K562 (cell line): ENCODE measurements at regions not wholly inside any gene's neighbourhood (a gene's known extent, or its start where the extent isn't known, plus 50 kb on each side); places are given as distances from the start of the nearest gene placed in this dataset.

Source experiments
- ATAC-seq: fragments of 200-7000 bp; cut with Tn5 transposase; 3 replicates; pipeline ENCODE4 v1.9.1; 2020; ENCODE audit warnings: moderate library complexity
- BruUV-seq: library from RNA; stranded (reverse); fragments of 400-500 nt; replicated peaks from 2 replicates; lab custom pipeline; 2021; lab: Mats Ljungman, UMichigan
- CTCF ChIA-PET: fragments of 300-600 bp; formaldehyde crosslinking; extraction: SDS; loops from one replicate; lab custom pipeline; 2021; ENCODE audit warnings: low intra/inter-chr PET ratio; lab: Yijun Ruan, JAX
- POLR2A ChIA-PET: fragments of 300-600, 350-650 bp; sonication (Branson Sonifier 250); formaldehyde crosslinking; extraction: SDS; loops from one replicate; lab custom pipeline; 2021; ENCODE audit warnings: antibody characterized with exemption, inconsistent platforms; lab: Yijun Ruan, JAX
- DNase-seq, 4 experiments: peaks; one replicate each; pipeline versions ENCODE4 v3.0.0 to v3.0.0-alpha.2; 2011 to 2018; ENCODE audit warnings: low spot score in 3 of 4, mixed read lengths in 3 of 4; ENCODE audit errors: extremely low read depth in 1 of 4
- FAIRE-seq: peaks from 2 replicates; lab custom pipeline; 2011; peaks lifted over from hg19 to GRCh38; lab: Jason Lieb, UNC
- H2AFZ ChIP-seq: 2 replicates; pipeline ENCODE4 v1.6.0; 2011; ENCODE audit warnings: low read depth, low read length, control low read depth, inconsistent platforms
- H3K27ac ChIP-seq: fragments of 200-600 bp; 3 replicates; pipeline ENCODE4 v1.8.0; 2011; ENCODE audit warnings: low read depth, mild to moderate bottlenecking, control low read depth, inconsistent platforms, low read length, moderate library complexity, mixed read lengths; ENCODE audit errors: extremely low read depth
- H3K27me3 ChIP-seq, 2 experiments: fragments of 300-600 bp in 1 of 2; 2 replicates in 1 of 2; 3 replicates in 1 of 2; pipeline versions ENCODE4 v1.6.0 to v1.8.0; 2011; ENCODE audit warnings: inconsistent platforms in 2 of 2, low read length in 2 of 2, mild to moderate bottlenecking in 1 of 2, mixed read lengths in 1 of 2, moderate library complexity in 1 of 2; ENCODE audit not compliant: control insufficient read depth in 2 of 2, insufficient read depth in 2 of 2
- H3K36me3 ChIP-seq: fragments of 300-600 bp; 3 replicates; pipeline ENCODE4 v1.8.0; 2011; ENCODE audit warnings: mild to moderate bottlenecking, low read length, inconsistent platforms; ENCODE audit not compliant: control insufficient read depth, insufficient read depth
- H3K4me1 ChIP-seq, 2 experiments: fragments of 200-600 bp in 1 of 2; replicated peaks in 1 of 2; 2 replicates in 1 of 2; 3 replicates in 1 of 2; pipeline versions ENCODE4 v1.5.1 to v1.8.0; 2011; ENCODE audit warnings: inconsistent platforms in 2 of 2, low read length in 2 of 2, mild to moderate bottlenecking in 1 of 2, mixed read lengths in 1 of 2, moderate library complexity in 1 of 2; ENCODE audit not compliant: control insufficient read depth in 2 of 2, insufficient read depth in 2 of 2
- H3K4me2 ChIP-seq: 2 replicates; pipeline ENCODE4 v1.6.1; 2011; ENCODE audit warnings: low read length, control low read depth, inconsistent platforms, mixed read lengths; ENCODE audit not compliant: insufficient read depth
- H3K4me3 ChIP-seq: fragments of 200-600 bp; sonication (generic), shearing (Covaris generic); 2 replicates; pipeline ENCODE4 v1.5.1; 2016; ENCODE audit warnings: control low read depth, inconsistent platforms
- H3K79me2 ChIP-seq: fragments of 200-600 bp; 3 replicates; pipeline ENCODE4 v1.8.0; 2011; ENCODE audit warnings: low read length, inconsistent platforms; ENCODE audit not compliant: control insufficient read depth, insufficient read depth
- H3K9ac ChIP-seq, 2 experiments: 2 replicates each; pipeline versions ENCODE4 v1.6.0 to v1.6.1; 2011; ENCODE audit warnings: low read depth in 2 of 2, low read length in 2 of 2, control low read depth in 1 of 2, inconsistent platforms in 1 of 2, mild to moderate bottlenecking in 1 of 2, mixed read lengths in 1 of 2; ENCODE audit not compliant: insufficient read depth in 1 of 2
- H3K9me1 ChIP-seq: one replicate; pipeline ENCODE4 v1.6.0; 2011; ENCODE audit warnings: inconsistent platforms, mild to moderate bottlenecking, low read length, moderate library complexity; ENCODE audit not compliant: control insufficient read depth, insufficient read depth
- H3K9me3 ChIP-seq: replicated peaks from 2 replicates; pipeline ENCODE4 v1.5.1; 2011; ENCODE audit warnings: low read depth, low read length, inconsistent platforms; ENCODE audit not compliant: control insufficient read depth, insufficient read depth
- H4K20me1 ChIP-seq: replicated peaks from 2 replicates; pipeline ENCODE4 v1.6.1; 2011; ENCODE audit warnings: low read length, inconsistent platforms, mixed read lengths; ENCODE audit not compliant: control insufficient read depth, insufficient read depth
- ELK3 ChIP-seq: fragments of 450-650 bp; formaldehyde crosslinking; IDR thresholded peaks from 2 replicates; pipeline ENCODE4 v1.4.0; 2020; ENCODE audit warnings: mild to moderate bottlenecking
- GATAD2B ChIP-seq: fragments of 450-650 bp; IDR thresholded peaks from 2 replicates; pipeline ENCODE4 v1.6.1; 2017; ENCODE audit warnings: mild to moderate bottlenecking, borderline replicate concordance
- MXI1 ChIP-seq: IDR thresholded peaks from 2 replicates; pipeline ENCODE4 v1.6.1; 2011; ENCODE audit warnings: low read depth, mild to moderate bottlenecking, improper control_type of control experiment, low read length
- MYC ChIP-seq, 2 experiments: fragments of 250-450 bp in 1 of 2; sonication (Bioruptor Pico) in 1 of 2; IDR thresholded peaks; 2 replicates each; pipeline versions ENCODE4 v1.5.1 to v1.6.1; 2012 to 2021; ENCODE audit warnings: low read depth in 2 of 2, borderline replicate concordance in 1 of 2, improper control_type of control experiment in 1 of 2, low read length in 1 of 2, mild to moderate bottlenecking in 1 of 2, moderate library complexity in 1 of 2
- RBFOX2 ChIP-seq: fragments of 200-400 bp; formaldehyde crosslinking; IDR thresholded peaks from 2 replicates; pipeline ENCODE4 v1.6.1; 2017; ENCODE audit warnings: low read depth, mild to moderate bottlenecking, low read length, moderate library complexity
- RBM34 ChIP-seq: fragments of 200-400 bp; formaldehyde crosslinking; IDR thresholded peaks from 2 replicates; pipeline ENCODE4 v1.6.1; 2018; ENCODE audit warnings: low read length, borderline replicate concordance; ENCODE audit not compliant: insufficient read depth
- SNAPC5 ChIP-seq: fragments of 250-450 bp; sonication (Bioruptor Pico); IDR thresholded peaks from 2 replicates; pipeline ENCODE4 v1.8.0; 2021; ENCODE audit warnings: moderate library complexity, mild to moderate bottlenecking, inconsistent platforms
- SRSF3 ChIP-seq: fragments of 200-400 bp; formaldehyde crosslinking; IDR thresholded peaks from 2 replicates; pipeline ENCODE4 v1.6.1; 2016; ENCODE audit warnings: mild to moderate bottlenecking, low read length, moderate library complexity; ENCODE audit not compliant: insufficient read depth
- ZBTB26 ChIP-seq: fragments of 450-650 bp; formaldehyde crosslinking; IDR thresholded peaks from 2 replicates; pipeline ENCODE4 v1.4.0; 2022; ENCODE audit warnings: missing genetic modification characterization
- ZNF12 ChIP-seq: sonication (generic); formaldehyde crosslinking; IDR thresholded peaks from 2 replicates; pipeline ENCODE4 v1.4.0; 2020; ENCODE audit warnings: mild to moderate bottlenecking, missing genetic modification reagents
- ZNF3 ChIP-seq: fragments of 250-450 bp; sonication (Bioruptor Pico); IDR thresholded peaks from 2 replicates; pipeline ENCODE4 v1.5.0; 2021; ENCODE audit warnings: mild to moderate bottlenecking, moderate library complexity
- ZNF511 ChIP-seq: sonication (generic); formaldehyde crosslinking; IDR thresholded peaks from 2 replicates; pipeline ENCODE4 v1.8.0; 2022; ENCODE audit warnings: mild to moderate bottlenecking, missing genetic modification reagents
- ZNF584 ChIP-seq: fragments of 200-800 bp; sonication (Bioruptor generic); IDR thresholded peaks from 2 replicates; pipeline ENCODE4 v1.6.1; 2016; ENCODE audit warnings: low read depth, mild to moderate bottlenecking, missing genetic modification characterization, missing compliant biosample characterization
- WGBS: fragments of 100-300 bp; shearing (Covaris generic); methylation state at CpG from one replicate; pipeline ENCODE4 v1.1.6; 2016; ENCODE audit warnings: low coverage, mixed read lengths; ENCODE audit not compliant: insufficient coverage; ENCODE audit errors: missing lambda C conversion rate; 5-methylcytosine and 5-hydroxymethylcytosine counted together
- in situ Hi-C: fragments of 300-500 bp; cut with MboI; formaldehyde crosslinking; loops from 4 replicates; pipeline ENCODE4 v1.15.0; 2018; ENCODE audit warnings: inconsistent platforms, mixed read lengths
- intact Hi-C: fragments of 100-400 bp; cut with micrococcal nuclease; formaldehyde crosslinking; loops from 2 replicates; pipeline ENCODE4 v1.14.2; 2022

GRCh38 chr12:93204896-93205295 lies 172.8 kb upstream of the NUDT4 start:
- Histone ChIP-seq H3K9ac (no peak overlapping the region), H3K9me3 (no peaks in the 10 kb centered on the region), H3K4me3 (no peak overlapping the region), H2AFZ (no peak overlapping the region), H3K4me1 (peaks cover 0 to 9% of the 10 kb centered on the region in 2 experiments; a peak in 3 of 5 replicates), H3K79me2 (no peaks in the 10 kb centered on the region), H3K36me3 (no peaks in the 10 kb centered on the region), H3K4me2 (no peak overlapping the region), H3K9me1 (no peaks in the 10 kb centered on the region), H3K27ac (no peak overlapping the region), H3K27me3 (no peaks in the 10 kb centered on the region), H4K20me1 (no peaks in the 10 kb centered on the region)
- no TSS peak for BruUV-seq
- DNase-seq = no peak
- in situ Hi-C loops = no loop called here
- WGBS = 52% methylated on average over 4 of the region's 4 CpGs
- intact Hi-C loops = no loop called here
- no peak for ATAC-seq
- no peak for FAIRE-seq
- POLR2A ChIA-PET = no interaction called here
- CTCF ChIA-PET = no interaction called here
- TF ChIP-seq MXI1 = no peak
- TF ChIP-seq GATAD2B = no peak
- TF ChIP-seq RBM34 = no peak
- TF ChIP-seq, all 486 proteins: peak for 0

- ChIA-PET CTCF (no interaction called here), POLR2A (no interaction called here)
- Histone ChIP-seq H2AFZ (no peak overlapping the region), H3K27me3 (no peaks in the 10 kb centered on the region), H3K27ac (no peak overlapping the region), H3K36me3 (no peaks in the 10 kb centered on the region), H4K20me1 (no peaks in the 10 kb centered on the region), H3K9me1 (no peaks in the 10 kb centered on the region), H3K9ac (no peak overlapping the region), H3K79me2 (no peaks in the 10 kb centered on the region), H3K4me2 (no peak overlapping the region), H3K4me3 (no peak overlapping the region), H3K4me1 (peaks cover 0 to 4% of the 10 kb centered on the region in 2 experiments; a peak in 3 of 5 replicates), H3K9me3 (no peaks in the 10 kb centered on the region)
- FAIRE-seq (no peak), ATAC-seq (no peak), DNase-seq (no peak)
- WGBS = 46% methylated on average over 3 of the region's 3 CpGs
- TF ChIP-seq ZNF584 (CRISPR knock-in tag) (no peak), MYC (IDR thresholded peaks at IDR 0.05; ENCODE audit: low read depth, low read length) (no peak), MYC (CRISPR knock-in tag; IDR thresholded peaks at IDR 0.05; ENCODE audit: borderline replicate concordance, low read depth) (no peak), ZNF511 (CRISPR knock-in tag) (no peak), ZNF3 (CRISPR knock-in tag) (no peak), ZNF12 (CRISPR knock-in tag) (no peak), ZBTB26 (CRISPR knock-in tag) (no peak), ELK3 (CRISPR knock-in tag) (no peak), SRSF3 (no peak), SNAPC5 (CRISPR knock-in tag) (no peak), RBFOX2 (no peak)
- in situ Hi-C loops (no loop called here), intact Hi-C loops (no loop called here)
- no TSS peak for BruUV-seq
These were observed 172.4 kb upstream of the NUDT4 start for GRCh38 chr12:93205361-93205760.
